ENCODE measurements at regions not wholly inside any gene's neighbourhood (a gene's known extent, or its start where the extent isn't known, plus 50 kb on each side); places are given as distances from the start of the nearest gene placed in this dataset.
A peak's percentile ranks its signal among the peaks of the same experiment; 100 is the strongest.

GRCh38 chr22:27154717-27155116, 497.3 kb downstream of the MIAT start:
- DNase-seq (no peak), ATAC-seq (no peak)
- intact Hi-C loops (cut with DNase I, micrococcal nuclease) = no loop called here

- no peak for DNase-seq
- intact Hi-C loops (cut with DNase I, micrococcal nuclease) = no loop called here
- ATAC-seq = no peak
These were observed 499.6 kb downstream of the MIAT start for GRCh38 chr22:27156821-27157489.

- ATAC-seq = no peak
- no peak for DNase-seq
- intact Hi-C loops (cut with DNase I, micrococcal nuclease) = no loop called here
These were observed 500.4 kb downstream of the MIAT start for GRCh38 chr22:27157666-27158370.

GRCh38 chr22:27159016-27159415, 501.6 kb downstream of the MIAT start:
- intact Hi-C loops (cut with DNase I, micrococcal nuclease) = no loop called here

GRCh38 chr22:27159716-27160295, 502.4 kb downstream of the MIAT start:
- intact Hi-C loops (cut with DNase I, micrococcal nuclease) = no loop called here
- DNase-seq (no peak), ATAC-seq (no peak)

More at GRCh38 chr22:27159016-27159415, 501.6 kb downstream of the MIAT start:
- DNase-seq = no peak
- no peak for ATAC-seq

- intact Hi-C loops (cut with DNase I, micrococcal nuclease) = no loop called here
These were observed 506.1 kb downstream of the MIAT start for GRCh38 chr22:27163162-27164137.

GRCh38 chr22:27164781-27165503, 507.6 kb downstream of the MIAT start:
- ATAC-seq (no peak), DNase-seq (no peak)
- intact Hi-C loops (cut with DNase I, micrococcal nuclease) = no loop called here

More at GRCh38 chr22:27163162-27164137, 506.1 kb downstream of the MIAT start:
- no peak for DNase-seq
- no peak for ATAC-seq

GRCh38 chr22:27168681-27169080, 511.3 kb downstream of the MIAT start:
- DNase-seq (no peak), ATAC-seq (no peak)
- intact Hi-C loops (cut with DNase I, micrococcal nuclease) = no loop called here

GRCh38 chr22:27170491-27170890, 513.1 kb downstream of the MIAT start:
- ATAC-seq = no peak
- intact Hi-C loops (cut with DNase I, micrococcal nuclease) = no loop called here

GRCh38 chr22:27171212-27171611, 513.8 kb downstream of the MIAT start:
- intact Hi-C loops (cut with DNase I, micrococcal nuclease) = no loop called here
- ATAC-seq (no peak), DNase-seq (no peak)

More at GRCh38 chr22:27170491-27170890, 513.1 kb downstream of the MIAT start:
- DNase-seq = peak in 1 of 2 donors; percentile 30

GRCh38 chr22:27173530-27173929, 516.1 kb downstream of the MIAT start:
- intact Hi-C loops (cut with DNase I, micrococcal nuclease) = no loop called here
- ATAC-seq = no peak
- DNase-seq = no peak

GRCh38 chr22:27175021-27175838, 517.8 kb downstream of the MIAT start:
- ATAC-seq (no peak), DNase-seq (no peak)
- intact Hi-C loops (cut with DNase I, micrococcal nuclease) = no loop called here

- DNase-seq = no peak
- ATAC-seq = no peak
- intact Hi-C loops (cut with DNase I, micrococcal nuclease) = no loop called here
These were observed 518.6 kb downstream of the MIAT start for GRCh38 chr22:27175974-27176373.

GRCh38 chr22:27179161-27179560, 521.8 kb downstream of the MIAT start:
- DNase-seq (no peak), ATAC-seq (no peak)
- intact Hi-C loops (cut with DNase I, micrococcal nuclease) = no loop called here

- DNase-seq = no peak
- intact Hi-C loops (cut with DNase I, micrococcal nuclease) = no loop called here
- ATAC-seq = no peak
These were observed 524.1 kb downstream of the MIAT start for GRCh38 chr22:27181537-27181936.

GRCh38 chr22:27183474-27183873, 526.1 kb downstream of the MIAT start:
- no peak for ATAC-seq
- intact Hi-C loops (cut with DNase I, micrococcal nuclease) = no loop called here
- no peak for DNase-seq

GRCh38 chr22:27185099-27185709, 527.8 kb downstream of the MIAT start:
- no peak for DNase-seq
- intact Hi-C loops (cut with DNase I, micrococcal nuclease) = no loop called here
- ATAC-seq = no peak

All from left colon (tissue), 2 donors.